Lung microvascular endothelial cell (primary cell): ENCODE measurements at regions not wholly inside any gene's neighbourhood (a gene's known extent, or its start where the extent isn't known, plus 50 kb on each side); places are given as distances from the start of the nearest gene placed in this dataset.

Experiments
- DNase-seq, 2 donors: peaks; one replicate each; pipeline versions ENCODE4 v3.0.0 to v3.0.0-alpha.2; 2010; ENCODE audit warnings: low read depth in 2 of 2

DNA sequence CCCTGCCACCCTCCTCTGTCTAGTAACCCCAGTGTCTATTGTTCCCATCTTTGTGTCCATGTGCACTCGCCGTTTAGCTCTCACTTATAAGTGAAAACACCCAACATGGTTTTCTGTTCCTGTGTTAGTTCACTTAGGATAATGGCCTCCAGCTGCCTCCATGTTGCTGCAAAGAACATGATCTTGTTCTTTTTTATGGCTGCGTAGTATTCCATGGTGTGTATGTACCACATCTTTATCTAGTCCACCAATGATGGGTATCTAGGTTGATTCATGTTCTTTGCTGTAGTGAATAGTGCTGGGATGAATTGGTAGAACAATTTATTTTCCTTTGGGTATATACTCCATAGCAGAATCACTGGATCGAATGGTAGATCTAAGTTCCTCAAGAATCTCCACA is 51.0 kb upstream of the RFLNA start:
- DNase-seq: no peak
